Vagina (tissue), 2 donors: ENCODE measurements at regions not wholly inside any gene's neighbourhood (a gene's known extent, or its start where the extent isn't known, plus 50 kb on each side); places are given as distances from the start of the nearest gene placed in this dataset.

Source experiments
- DNase-seq, 2 donors: peaks; one replicate each; pipeline ENCODE4 v3.0.0-alpha.2; 2017; ENCODE audit errors: extremely low spot score in 2 of 2
- H3K27ac ChIP-seq: fragments of 200-600 bp; sonication (generic); one replicate; pipeline ENCODE4 v1.5.1; 2019
- H3K27me3 ChIP-seq: fragments of 200-600 bp; sonication (generic); one replicate; pipeline ENCODE4 v1.5.1; 2019
- H3K36me3 ChIP-seq, 2 donors: fragments of 200-600 bp; sonication (generic); one replicate each; pipeline ENCODE4 v1.5.1; 2017 to 2019
- H3K4me1 ChIP-seq: fragments of 200-600 bp; sonication (generic); one replicate; pipeline ENCODE4 v1.5.1; 2019
- H3K4me3 ChIP-seq, 2 donors: fragments of 200-600 bp; sonication (generic); 1 replicate in 1 of 2; 2 replicates in 1 of 2; pipeline ENCODE4 v1.5.1; 2016 to 2019
- H3K9me3 ChIP-seq: fragments of 200-600 bp; sonication (generic); one replicate; pipeline ENCODE4 v1.5.1; 2019
- POLR2A ChIP-seq, 2 donors: fragments of 450-650 bp; IDR thresholded peaks; one replicate each; pipeline ENCODE4 v1.6.1; 2017; ENCODE audit warnings: antibody characterized with exemption in 2 of 2, mild to moderate bottlenecking in 2 of 2, moderate library complexity in 2 of 2
- POLR2AphosphoS5 ChIP-seq, 2 donors: sonication (generic); formaldehyde crosslinking; IDR thresholded peaks; one replicate each; pipeline ENCODE4 v1.9.0; 2017; ENCODE audit warnings: antibody characterized with exemption in 2 of 2, mild to moderate bottlenecking in 2 of 2, low read depth in 1 of 2; ENCODE audit not compliant: insufficient read depth in 1 of 2
- intact Hi-C: fragments of 100-400 bp; cut with DNase I; formaldehyde crosslinking; loops from one replicate; pipeline ENCODE4 v1.15.1; 2023
- TF ChIP-seq, protein P1 (sequence below), 3 experiments: fragments of 450-650 bp in 2 of 3; fragments of 200-600 bp in 1 of 3; sonication (generic) in 1 of 3; IDR thresholded peaks; one replicate each; pipeline ENCODE4 v1.5.1; 2017 to 2019; ENCODE audit warnings: antibody characterized with exemption in 3 of 3, mild to moderate bottlenecking in 2 of 3, moderate library complexity in 2 of 3

DNA sequence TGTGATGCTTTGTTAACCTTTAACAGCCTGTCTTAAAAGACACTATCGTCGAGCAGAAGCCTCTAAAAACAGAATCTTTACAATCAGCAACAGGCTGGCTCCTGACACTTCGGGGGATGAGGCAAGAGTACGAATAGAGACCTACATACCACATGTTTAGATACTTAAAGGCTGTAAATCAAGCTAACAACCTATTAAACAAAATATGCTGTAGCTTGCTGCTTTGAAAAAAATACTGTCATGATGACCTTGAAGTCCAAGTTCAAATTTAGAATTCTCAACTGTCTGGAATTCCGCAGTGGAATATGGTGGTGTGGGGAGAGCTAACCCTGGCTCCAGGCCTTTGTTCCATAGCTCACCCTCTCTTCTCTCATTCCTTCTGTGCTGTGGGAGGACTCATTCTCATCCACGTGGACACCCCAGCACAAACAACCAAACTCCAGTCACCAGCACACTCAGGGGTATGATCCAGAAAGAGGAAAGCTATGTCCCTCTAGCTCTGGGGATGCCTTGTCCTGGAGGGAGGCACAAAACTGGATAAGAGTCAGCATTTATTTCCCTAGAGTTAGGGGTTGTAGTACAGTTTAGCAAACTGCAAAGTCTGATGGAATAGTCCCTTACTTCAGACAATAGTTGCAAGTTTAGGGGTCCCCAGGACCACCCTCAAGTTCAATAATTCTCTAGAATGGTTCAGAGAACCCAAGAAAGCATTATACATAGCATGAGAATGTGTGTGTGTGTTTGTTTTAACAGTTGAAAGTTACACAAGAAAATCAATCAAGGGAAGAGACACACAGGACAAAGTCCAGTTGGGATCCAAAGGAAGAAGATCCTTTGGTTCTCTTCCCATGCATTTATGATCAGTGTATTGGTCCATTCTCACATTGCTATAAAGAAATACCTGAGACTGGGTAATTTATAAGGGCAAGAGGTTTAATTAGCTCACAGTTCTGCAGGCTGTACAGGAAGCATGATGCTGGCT, 196.1 kb upstream of the SVIL start:
- peaks cover 37% of the 10 kb centered on the region for H3K4me1 ChIP-seq
- H3K36me3 ChIP-seq, result no peaks in the 10 kb centered on the region
- no peak for DNase-seq
- H3K27me3 ChIP-seq, result no peaks in the 10 kb centered on the region
- peak overlapping the region; percentile 37 for H3K27ac ChIP-seq
- TF ChIP-seq, protein P1, sequence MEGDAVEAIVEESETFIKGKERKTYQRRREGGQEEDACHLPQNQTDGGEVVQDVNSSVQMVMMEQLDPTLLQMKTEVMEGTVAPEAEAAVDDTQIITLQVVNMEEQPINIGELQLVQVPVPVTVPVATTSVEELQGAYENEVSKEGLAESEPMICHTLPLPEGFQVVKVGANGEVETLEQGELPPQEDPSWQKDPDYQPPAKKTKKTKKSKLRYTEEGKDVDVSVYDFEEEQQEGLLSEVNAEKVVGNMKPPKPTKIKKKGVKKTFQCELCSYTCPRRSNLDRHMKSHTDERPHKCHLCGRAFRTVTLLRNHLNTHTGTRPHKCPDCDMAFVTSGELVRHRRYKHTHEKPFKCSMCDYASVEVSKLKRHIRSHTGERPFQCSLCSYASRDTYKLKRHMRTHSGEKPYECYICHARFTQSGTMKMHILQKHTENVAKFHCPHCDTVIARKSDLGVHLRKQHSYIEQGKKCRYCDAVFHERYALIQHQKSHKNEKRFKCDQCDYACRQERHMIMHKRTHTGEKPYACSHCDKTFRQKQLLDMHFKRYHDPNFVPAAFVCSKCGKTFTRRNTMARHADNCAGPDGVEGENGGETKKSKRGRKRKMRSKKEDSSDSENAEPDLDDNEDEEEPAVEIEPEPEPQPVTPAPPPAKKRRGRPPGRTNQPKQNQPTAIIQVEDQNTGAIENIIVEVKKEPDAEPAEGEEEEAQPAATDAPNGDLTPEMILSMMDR (IDR thresholded peaks at IDR 0.05), result no peak
- no peak for TF ChIP-seq POLR2A (IDR thresholded peaks at IDR 0.05)
- no peak for TF ChIP-seq POLR2AphosphoS5 (IDR thresholded peaks at IDR 0.05; ENCODE audit: insufficient read depth in 1 of 2, low read depth in 1 of 2)
- intact Hi-C loops, result no loop called here
- no peaks in the 10 kb centered on the region for H3K9me3 ChIP-seq
- no peak overlapping the region for H3K4me3 ChIP-seq

DNA sequence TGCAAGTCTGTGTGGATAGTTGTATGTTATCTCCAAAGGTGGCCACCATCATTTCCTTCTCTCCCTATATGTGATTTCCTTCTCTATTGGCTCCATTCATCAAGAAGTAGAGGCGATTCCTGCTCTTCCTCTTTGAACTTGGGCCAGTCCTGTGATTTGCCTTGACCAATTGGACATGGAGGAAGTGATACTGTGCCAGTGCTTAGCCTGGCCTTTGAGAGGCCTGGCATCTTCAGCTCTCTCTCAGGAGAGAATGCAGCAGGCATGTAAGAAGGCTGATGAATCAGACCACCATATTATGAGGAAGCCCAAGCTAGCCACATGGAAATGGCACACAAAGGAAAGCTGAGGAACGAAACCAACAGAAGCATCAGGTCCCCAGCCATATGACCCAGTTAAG, 195.0 kb upstream of the SVIL start:
- Histone ChIP-seq H3K9me3 (no peaks in the 10 kb centered on the region), H3K36me3 (no peaks in the 10 kb centered on the region), H3K27ac (peak overlapping the region; percentile 27), H3K4me3 (no peak overlapping the region), H3K4me1 (peaks cover 37% of the 10 kb centered on the region), H3K27me3 (no peaks in the 10 kb centered on the region)
- intact Hi-C loops, result no loop called here
- TF ChIP-seq POLR2AphosphoS5 (IDR thresholded peaks at IDR 0.05; ENCODE audit: insufficient read depth in 1 of 2, low read depth in 1 of 2), result no peak
- TF ChIP-seq, protein P1 (IDR thresholded peaks at IDR 0.05), result no peak
- no peak for TF ChIP-seq POLR2A (IDR thresholded peaks at IDR 0.05)
- DNase-seq, result no peak

DNA sequence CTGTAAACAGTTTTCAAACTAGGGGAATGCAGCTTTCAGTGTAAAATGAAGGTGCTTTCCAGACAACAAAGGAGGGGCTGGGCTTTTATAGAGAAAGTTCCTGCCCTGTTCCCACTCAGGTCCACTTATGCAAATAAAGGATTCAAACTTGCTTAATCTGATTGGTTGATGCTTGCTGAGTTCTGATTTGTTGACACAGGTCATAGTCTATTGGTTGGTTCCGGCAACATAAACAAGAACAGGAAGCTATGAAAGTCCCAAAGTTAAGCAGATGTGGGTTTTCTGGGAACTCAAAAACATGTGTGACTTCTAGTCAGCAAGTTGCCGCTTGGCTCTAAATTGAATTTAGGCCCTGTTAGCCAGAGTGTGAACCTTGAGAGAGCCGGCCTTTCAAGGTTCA, 194.2 kb upstream of the SVIL start:
- intact Hi-C loops, result no loop called here

DNA sequence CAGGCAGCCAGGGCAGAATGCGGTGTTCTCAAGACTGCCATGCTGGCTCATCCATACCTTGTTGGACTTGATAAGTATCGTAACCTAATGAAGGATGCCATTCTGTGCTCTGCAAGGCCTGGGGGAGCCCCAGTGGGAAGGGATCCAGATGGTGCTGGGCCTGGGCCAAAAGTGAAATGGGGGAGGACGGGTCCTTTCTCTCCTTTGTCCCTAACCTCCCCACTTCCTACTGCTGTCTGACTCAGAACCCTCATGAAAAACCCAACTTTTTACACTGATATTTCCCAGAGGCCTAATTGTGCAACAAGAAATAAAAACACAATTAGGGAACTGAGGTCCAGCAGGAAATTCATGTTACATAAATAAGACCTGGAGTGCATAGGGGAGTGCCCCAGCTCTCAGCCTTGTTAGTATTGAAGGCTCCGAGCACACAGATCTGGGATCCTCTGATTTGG, 193.7 kb upstream of the SVIL start:
- Histone ChIP-seq H3K4me1 (peaks cover 28% of the 10 kb centered on the region), H3K9me3 (no peaks in the 10 kb centered on the region), H3K27me3 (no peaks in the 10 kb centered on the region), H3K27ac (peak overlapping the region; percentile 27), H3K36me3 (no peaks in the 10 kb centered on the region), H3K4me3 (no peak overlapping the region)
- TF ChIP-seq POLR2A (IDR thresholded peaks at IDR 0.05), result no peak
- no peak for TF ChIP-seq POLR2AphosphoS5 (IDR thresholded peaks at IDR 0.05; ENCODE audit: insufficient read depth in 1 of 2, low read depth in 1 of 2)
- TF ChIP-seq, protein P1 (IDR thresholded peaks at IDR 0.05), result no peak
- intact Hi-C loops, result no loop called here
- no peak for DNase-seq

More for the DNA sequence above, 194.2 kb upstream of the SVIL start:
- DNase-seq, result no peak
- TF ChIP-seq POLR2A (IDR thresholded peaks at IDR 0.05) (no peak), POLR2AphosphoS5 (IDR thresholded peaks at IDR 0.05; ENCODE audit: insufficient read depth in 1 of 2, low read depth in 1 of 2) (no peak)
- TF ChIP-seq, protein P1 (IDR thresholded peaks at IDR 0.05), result no peak
- Histone ChIP-seq H3K4me1 (peaks cover 29% of the 10 kb centered on the region), H3K9me3 (no peaks in the 10 kb centered on the region), H3K27ac (peak overlapping the region; percentile 27), H3K36me3 (no peaks in the 10 kb centered on the region), H3K27me3 (no peaks in the 10 kb centered on the region), H3K4me3 (no peak overlapping the region)

DNA sequence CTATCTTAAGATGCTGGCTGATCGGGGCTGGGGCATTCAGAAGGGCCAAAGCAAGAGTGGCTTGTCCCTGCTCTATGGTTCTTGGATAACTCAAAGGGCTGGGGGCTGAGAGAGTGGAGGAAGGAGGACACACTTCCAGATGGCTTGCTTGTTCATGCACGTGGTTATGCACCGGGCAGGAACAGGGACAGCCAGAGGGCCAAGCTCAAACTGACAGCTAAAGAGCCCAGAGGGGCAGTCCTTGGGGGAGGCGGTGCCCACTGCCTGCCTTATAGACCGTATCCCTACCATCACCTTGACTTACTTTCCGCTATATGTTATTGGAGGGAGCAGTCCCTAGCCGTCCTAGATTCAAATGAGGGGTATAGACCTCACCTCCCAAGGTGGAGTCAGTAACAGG, 192.7 kb upstream of the SVIL start:
- TF ChIP-seq, protein P1 (IDR thresholded peaks at IDR 0.05), result no peak
- H3K27ac ChIP-seq, result no peak overlapping the region
- intact Hi-C loops, result no loop called here
- peaks cover 28% of the 10 kb centered on the region for H3K4me1 ChIP-seq
- no peaks in the 10 kb centered on the region for H3K36me3 ChIP-seq
- H3K9me3 ChIP-seq, result no peaks in the 10 kb centered on the region
- no peaks in the 10 kb centered on the region for H3K27me3 ChIP-seq
- DNase-seq, result no peak
- H3K4me3 ChIP-seq, result no peak overlapping the region
